ENCODE measurements at regions not wholly inside any gene's neighbourhood (a gene's known extent, or its start where the extent isn't known, plus 50 kb on each side); places are given as distances from the start of the nearest gene placed in this dataset.

- H3K27me3 Mint-ChIP-seq (ENCODE audit: low read depth) = peaks cover 36% of the 10 kb centered on the region
- no peak overlapping the region for H3K4me3 Mint-ChIP-seq
- TF ChIP-seq, protein P1, sequence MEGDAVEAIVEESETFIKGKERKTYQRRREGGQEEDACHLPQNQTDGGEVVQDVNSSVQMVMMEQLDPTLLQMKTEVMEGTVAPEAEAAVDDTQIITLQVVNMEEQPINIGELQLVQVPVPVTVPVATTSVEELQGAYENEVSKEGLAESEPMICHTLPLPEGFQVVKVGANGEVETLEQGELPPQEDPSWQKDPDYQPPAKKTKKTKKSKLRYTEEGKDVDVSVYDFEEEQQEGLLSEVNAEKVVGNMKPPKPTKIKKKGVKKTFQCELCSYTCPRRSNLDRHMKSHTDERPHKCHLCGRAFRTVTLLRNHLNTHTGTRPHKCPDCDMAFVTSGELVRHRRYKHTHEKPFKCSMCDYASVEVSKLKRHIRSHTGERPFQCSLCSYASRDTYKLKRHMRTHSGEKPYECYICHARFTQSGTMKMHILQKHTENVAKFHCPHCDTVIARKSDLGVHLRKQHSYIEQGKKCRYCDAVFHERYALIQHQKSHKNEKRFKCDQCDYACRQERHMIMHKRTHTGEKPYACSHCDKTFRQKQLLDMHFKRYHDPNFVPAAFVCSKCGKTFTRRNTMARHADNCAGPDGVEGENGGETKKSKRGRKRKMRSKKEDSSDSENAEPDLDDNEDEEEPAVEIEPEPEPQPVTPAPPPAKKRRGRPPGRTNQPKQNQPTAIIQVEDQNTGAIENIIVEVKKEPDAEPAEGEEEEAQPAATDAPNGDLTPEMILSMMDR (IDR thresholded peaks at IDR 0.05; ENCODE audit: unreplicated experiment in 3 of 3) = no peak
- H3K36me3 Mint-ChIP-seq (ENCODE audit: low read depth) = no peaks in the 10 kb centered on the region
- H3K4me1 Mint-ChIP-seq = no peaks in the 10 kb centered on the region
- no peaks in the 10 kb centered on the region for H3K9me3 Mint-ChIP-seq
- H3K27ac Mint-ChIP-seq = no peak overlapping the region
Measured at GRCh38 chr11:44450295-44450932, 115.0 kb upstream of the CD82 start.

DNA sequence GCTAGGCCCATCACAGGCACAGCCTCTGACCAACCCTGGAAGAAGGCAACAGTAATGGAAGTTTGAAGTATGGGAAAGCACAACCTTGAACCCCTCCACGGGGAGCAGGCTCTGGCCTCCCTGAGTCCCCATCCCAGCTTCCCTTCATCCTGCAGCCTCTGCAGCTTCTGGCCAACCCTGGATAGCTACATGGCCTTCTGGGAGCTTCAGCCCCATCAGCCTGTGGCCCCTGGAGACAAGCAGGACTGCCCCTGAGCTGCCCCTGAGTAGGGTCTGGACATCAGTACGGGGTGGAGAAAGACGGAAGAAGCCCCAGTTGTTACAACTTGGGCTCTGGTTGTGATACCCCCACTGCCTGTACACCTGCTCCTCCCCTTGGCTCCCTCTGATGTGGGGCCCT lies 113.8 kb upstream of the CD82 start:
- Mint-ChIP-seq H3K9me3 (no peaks in the 10 kb centered on the region), H3K4me1 (no peaks in the 10 kb centered on the region), H3K27ac (no peak overlapping the region), H3K36me3 (ENCODE audit: low read depth) (no peaks in the 10 kb centered on the region), H3K27me3 (ENCODE audit: low read depth) (peaks cover 33% of the 10 kb centered on the region), H3K4me3 (no peak overlapping the region)
- TF ChIP-seq, protein P1 (IDR thresholded peaks at IDR 0.05; ENCODE audit: unreplicated experiment in 3 of 3) = no peak

DNA sequence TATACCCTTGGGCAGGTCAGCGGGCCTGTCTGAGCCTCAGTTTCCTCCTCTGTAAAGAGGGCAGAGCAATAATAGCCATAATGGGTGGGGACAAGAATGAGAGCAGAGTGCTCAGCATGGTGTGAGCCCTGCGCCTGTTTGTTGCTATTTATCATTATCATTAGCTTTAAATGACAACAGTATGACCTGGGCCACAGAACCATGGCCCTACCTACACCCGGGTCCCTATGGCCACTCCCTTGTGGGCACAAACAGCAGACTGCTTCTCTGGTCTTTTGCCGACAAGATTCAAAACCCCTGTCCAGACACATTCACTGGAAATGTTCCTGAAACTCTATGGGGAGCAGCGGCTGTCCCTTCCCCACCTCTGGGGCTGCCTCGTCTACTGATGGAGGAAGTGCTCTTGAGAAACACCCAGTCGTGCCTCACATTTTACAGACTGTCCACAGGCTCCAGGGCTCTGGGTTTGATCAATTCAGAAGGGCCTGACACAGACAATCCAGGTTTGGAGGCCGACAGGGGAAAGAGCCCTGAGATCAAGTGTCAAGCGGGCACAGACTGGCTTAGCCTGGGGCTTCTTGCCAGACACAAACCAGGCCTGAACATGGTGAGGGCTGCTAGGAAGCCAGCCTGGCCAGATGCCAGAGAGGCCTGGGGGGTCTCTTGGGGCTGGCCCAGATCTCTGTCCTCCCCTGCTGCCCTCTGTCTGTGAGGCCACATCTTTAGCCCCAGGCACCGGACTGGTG lies 112.5 kb upstream of the CD82 start:
- Mint-ChIP-seq H3K4me3 (no peak overlapping the region), H3K9me3 (no peaks in the 10 kb centered on the region), H3K4me1 (no peaks in the 10 kb centered on the region), H3K36me3 (ENCODE audit: low read depth) (no peaks in the 10 kb centered on the region), H3K27ac (no peak overlapping the region), H3K27me3 (ENCODE audit: low read depth) (peaks cover 35% of the 10 kb centered on the region)
- TF ChIP-seq, protein P1 (IDR thresholded peaks at IDR 0.05; ENCODE audit: unreplicated experiment in 3 of 3) = no peak

DNA sequence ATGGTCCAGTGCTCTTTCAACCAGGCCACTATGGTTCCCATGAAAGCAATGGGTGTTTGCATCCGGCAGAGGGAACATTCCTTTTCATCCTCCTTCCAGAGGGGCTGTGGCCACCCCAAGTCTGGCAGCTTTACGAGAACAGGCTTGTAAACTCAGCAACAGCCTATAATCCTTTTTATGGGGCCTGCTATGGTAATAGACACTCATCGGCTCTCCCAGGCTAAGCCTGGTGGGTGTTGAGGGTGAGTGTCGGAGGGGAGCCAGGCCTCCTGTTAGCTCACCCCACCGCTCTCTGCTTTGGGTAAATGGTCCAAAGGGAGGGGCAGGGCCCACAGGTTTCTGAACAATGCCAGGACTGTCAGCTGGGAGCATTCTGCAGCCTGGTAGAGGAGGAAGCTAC lies 111.6 kb upstream of the CD82 start:
- H3K4me1 Mint-ChIP-seq = no peaks in the 10 kb centered on the region
- H3K4me3 Mint-ChIP-seq = no peak overlapping the region
- TF ChIP-seq, protein P1 (IDR thresholded peaks at IDR 0.05; ENCODE audit: unreplicated experiment in 3 of 3) = no peak
- no peaks in the 10 kb centered on the region for H3K36me3 Mint-ChIP-seq (ENCODE audit: low read depth)
- no peak overlapping the region for H3K27ac Mint-ChIP-seq
- H3K27me3 Mint-ChIP-seq (ENCODE audit: low read depth) = peaks cover 27% of the 10 kb centered on the region
- H3K9me3 Mint-ChIP-seq = peaks cover under 1% of the 10 kb centered on the region

- H3K27me3 Mint-ChIP-seq (ENCODE audit: low read depth) = peaks cover 23% of the 10 kb centered on the region
- no peaks in the 10 kb centered on the region for H3K4me1 Mint-ChIP-seq
- peaks cover 6% of the 10 kb centered on the region for H3K9me3 Mint-ChIP-seq
- TF ChIP-seq, protein P1 (IDR thresholded peaks at IDR 0.05; ENCODE audit: unreplicated experiment in 3 of 3) = no peak
- H3K36me3 Mint-ChIP-seq (ENCODE audit: low read depth) = no peaks in the 10 kb centered on the region
- H3K27ac Mint-ChIP-seq = no peak overlapping the region
- no peak overlapping the region for H3K4me3 Mint-ChIP-seq
Measured at GRCh38 chr11:44454666-44455065, 110.8 kb upstream of the CD82 start.

All from nephron (organoid).